Esophagus squamous epithelium (tissue), 4 donors: ENCODE measurements at regions not wholly inside any gene's neighbourhood (a gene's known extent, or its start where the extent isn't known, plus 50 kb on each side); places are given as distances from the start of the nearest gene placed in this dataset.

Experiments
- CTCF ChIP-seq, 6 experiments: fragments of 450-650 bp in 4 of 6; fragments of 200-600 bp in 2 of 6; sonication (generic) in 2 of 6; IDR thresholded peaks; one replicate each; pipeline ENCODE4 v1.5.1; 2016 to 2019; ENCODE audit warnings: antibody characterized with exemption in 6 of 6, mild to moderate bottlenecking in 4 of 6, moderate library complexity in 4 of 6
- POLR2A ChIP-seq, 4 donors: fragments of 450-650 bp; IDR thresholded peaks; one replicate each; pipeline ENCODE4 v1.6.1; 2017; ENCODE audit warnings: antibody characterized with exemption in 4 of 4, mild to moderate bottlenecking in 4 of 4, moderate library complexity in 3 of 4

- TF ChIP-seq CTCF (IDR thresholded peaks at IDR 0.05) (no peak), POLR2A (IDR thresholded peaks at IDR 0.05) (no peak)
These were observed 717.0 kb upstream of the WWC1 start for GRCh38 chr5:167574464-167574863.
